GM23338 (cell line): ENCODE measurements at regions not wholly inside any gene's neighbourhood (a gene's known extent, or its start where the extent isn't known, plus 50 kb on each side); places are given as distances from the start of the nearest gene placed in this dataset.

Source experiments
- CTCF ChIP-seq, 2 experiments: fragments of 200-600 bp in 1 of 2; sonication (generic) in 1 of 2; conservative IDR thresholded peaks; 2 replicates each; pipeline versions ENCODE4 v1.5.1 to v1.6.1; 2016 to 2017; ENCODE audit warnings: antibody characterized with exemption in 2 of 2, low read depth in 2 of 2, mild to moderate bottlenecking in 2 of 2, moderate library complexity in 1 of 2
- EZH2 ChIP-seq: fragments of 200-600 bp; sonication (generic); IDR thresholded peaks from one replicate; pipeline ENCODE4 v1.8.0; 2017; ENCODE audit warnings: antibody characterized with exemption, mild to moderate bottlenecking, low read depth; ENCODE audit not compliant: unreplicated experiment
- EZH2phosphoT487 ChIP-seq: fragments of 200-600 bp; sonication (generic); IDR thresholded peaks from one replicate; pipeline ENCODE4 v1.8.1; 2018; ENCODE audit warnings: antibody characterized with exemption; ENCODE audit not compliant: unreplicated experiment
- NANOG ChIP-seq: IDR thresholded peaks from 2 replicates; pipeline ENCODE4 v1.6.1; 2016; ENCODE audit warnings: antibody characterized with exemption, borderline replicate concordance
- REST ChIP-seq: IDR thresholded peaks from one replicate; pipeline ENCODE4 v1.6.1; 2018; ENCODE audit warnings: antibody characterized with exemption; ENCODE audit not compliant: unreplicated experiment
- ZNF331 ChIP-seq: fragments of 250-450 bp; sonication (Bioruptor Pico); IDR thresholded peaks from 2 replicates; pipeline ENCODE4 v1.5.0; 2020; ENCODE audit warnings: low read depth, mild to moderate bottlenecking, moderate library complexity

DNA sequence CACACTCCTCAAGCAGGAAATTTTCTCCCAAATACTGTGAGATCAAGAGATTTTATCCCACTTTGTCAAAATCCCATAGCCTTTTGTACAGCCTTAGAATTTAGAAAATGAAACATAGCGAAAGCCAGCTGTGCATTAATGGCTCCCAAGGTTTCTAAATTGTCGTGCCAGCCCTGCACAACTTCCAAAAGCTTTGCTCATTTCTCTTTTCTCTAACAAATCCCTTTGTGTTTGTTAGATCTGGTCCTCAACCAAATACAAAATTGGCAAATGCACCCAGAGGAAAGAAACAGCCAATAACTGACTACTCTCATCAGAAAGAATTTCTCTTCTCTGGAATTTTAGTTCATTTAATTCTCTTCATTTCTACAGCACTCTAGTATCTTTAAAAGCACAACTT, 361.1 kb downstream of the INSIG2 start:
- TF ChIP-seq CTCF (conservative IDR thresholded peaks at IDR 0.05; ENCODE audit: low read depth in 2 of 2): no peak
- TF ChIP-seq NANOG: no peak
- no peak for TF ChIP-seq REST
- no peak for TF ChIP-seq EZH2phosphoT487
- TF ChIP-seq EZH2: no peak
- TF ChIP-seq ZNF331 (CRISPR knock-in tag): no peak
